Ishikawa (cell line): ENCODE measurements at regions not wholly inside any gene's neighbourhood (a gene's known extent, or its start where the extent isn't known, plus 50 kb on each side); places are given as distances from the start of the nearest gene placed in this dataset.

ENCODE experiments used
- CEBPB ChIP-seq: IDR thresholded peaks from 2 replicates; pipeline ENCODE4 v1.6.1; 2012
- CREB1 ChIP-seq: IDR thresholded peaks from 2 replicates; pipeline ENCODE4 v1.6.1; 2012; ENCODE audit warnings: low read depth
- EGR1 ChIP-seq: IDR thresholded peaks from 2 replicates; pipeline ENCODE4 v1.6.1; 2012
- EP300 ChIP-seq: IDR thresholded peaks from 2 replicates; pipeline ENCODE4 v1.6.1; 2012; ENCODE audit warnings: borderline replicate concordance
- FOXM1 ChIP-seq: IDR thresholded peaks from 2 replicates; pipeline ENCODE4 v1.6.1; 2012; ENCODE audit warnings: low read depth, borderline replicate concordance
- NFIC ChIP-seq: IDR thresholded peaks from 2 replicates; pipeline ENCODE4 v1.6.1; 2012
- RAD21 ChIP-seq: IDR thresholded peaks from 2 replicates; pipeline ENCODE4 v1.6.1; 2012; ENCODE audit warnings: low read depth
- TAF1 ChIP-seq: IDR thresholded peaks from 2 replicates; pipeline ENCODE4 v1.6.1; 2012; ENCODE audit warnings: low read depth, mild to moderate bottlenecking
- TCF12 ChIP-seq: IDR thresholded peaks from 2 replicates; pipeline ENCODE4 v1.6.1; 2012; ENCODE audit warnings: low read depth
- TEAD4 ChIP-seq: IDR thresholded peaks from 2 replicates; pipeline ENCODE4 v1.6.1; 2012
- YY1 ChIP-seq: IDR thresholded peaks from 2 replicates; pipeline ENCODE4 v1.6.1; 2012; ENCODE audit warnings: low read depth
- ZBTB7A ChIP-seq: IDR thresholded peaks from 2 replicates; pipeline ENCODE4 v1.6.1; 2012; ENCODE audit warnings: low read depth
- TF ChIP-seq, protein P1 (sequence below): IDR thresholded peaks from 2 replicates; pipeline ENCODE4 v1.6.1; 2012
- TF ChIP-seq, protein P2 (sequence below): IDR thresholded peaks from 2 replicates; pipeline ENCODE4 v1.6.1; 2012
- TF ChIP-seq, protein P3 (sequence below): IDR thresholded peaks from 2 replicates; pipeline ENCODE4 v1.6.1; 2012; ENCODE audit warnings: low read depth, mild to moderate bottlenecking

DNA sequence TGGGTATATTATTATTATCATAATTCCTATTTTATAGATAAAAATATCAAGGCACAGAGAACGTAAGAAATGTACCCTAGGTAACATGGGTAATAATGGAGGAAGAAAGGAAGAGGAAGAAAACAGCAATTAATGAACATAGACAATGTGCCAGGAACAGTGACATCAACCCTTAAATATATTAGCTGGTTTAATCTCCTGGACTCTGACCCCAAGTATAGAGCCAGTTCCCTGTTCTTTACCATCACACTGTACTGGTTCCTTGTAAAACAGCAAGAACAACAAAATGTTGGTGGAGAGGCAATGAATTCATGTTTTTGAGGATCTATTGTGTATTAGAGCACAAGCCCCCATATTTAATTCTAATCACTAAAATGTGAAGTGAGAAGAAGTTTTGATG, 192.1 kb downstream of the SMC2 start:
- TF ChIP-seq, protein P1, sequence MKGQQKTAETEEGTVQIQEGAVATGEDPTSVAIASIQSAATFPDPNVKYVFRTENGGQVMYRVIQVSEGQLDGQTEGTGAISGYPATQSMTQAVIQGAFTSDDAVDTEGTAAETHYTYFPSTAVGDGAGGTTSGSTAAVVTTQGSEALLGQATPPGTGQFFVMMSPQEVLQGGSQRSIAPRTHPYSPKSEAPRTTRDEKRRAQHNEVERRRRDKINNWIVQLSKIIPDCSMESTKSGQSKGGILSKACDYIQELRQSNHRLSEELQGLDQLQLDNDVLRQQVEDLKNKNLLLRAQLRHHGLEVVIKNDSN = no peak
- TF ChIP-seq FOXM1 (no peak), EP300 (no peak), TAF1 (no peak)
- TF ChIP-seq, protein P2, sequence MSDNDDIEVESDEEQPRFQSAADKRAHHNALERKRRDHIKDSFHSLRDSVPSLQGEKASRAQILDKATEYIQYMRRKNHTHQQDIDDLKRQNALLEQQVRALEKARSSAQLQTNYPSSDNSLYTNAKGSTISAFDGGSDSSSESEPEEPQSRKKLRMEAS = no peak
- TF ChIP-seq, protein P3, sequence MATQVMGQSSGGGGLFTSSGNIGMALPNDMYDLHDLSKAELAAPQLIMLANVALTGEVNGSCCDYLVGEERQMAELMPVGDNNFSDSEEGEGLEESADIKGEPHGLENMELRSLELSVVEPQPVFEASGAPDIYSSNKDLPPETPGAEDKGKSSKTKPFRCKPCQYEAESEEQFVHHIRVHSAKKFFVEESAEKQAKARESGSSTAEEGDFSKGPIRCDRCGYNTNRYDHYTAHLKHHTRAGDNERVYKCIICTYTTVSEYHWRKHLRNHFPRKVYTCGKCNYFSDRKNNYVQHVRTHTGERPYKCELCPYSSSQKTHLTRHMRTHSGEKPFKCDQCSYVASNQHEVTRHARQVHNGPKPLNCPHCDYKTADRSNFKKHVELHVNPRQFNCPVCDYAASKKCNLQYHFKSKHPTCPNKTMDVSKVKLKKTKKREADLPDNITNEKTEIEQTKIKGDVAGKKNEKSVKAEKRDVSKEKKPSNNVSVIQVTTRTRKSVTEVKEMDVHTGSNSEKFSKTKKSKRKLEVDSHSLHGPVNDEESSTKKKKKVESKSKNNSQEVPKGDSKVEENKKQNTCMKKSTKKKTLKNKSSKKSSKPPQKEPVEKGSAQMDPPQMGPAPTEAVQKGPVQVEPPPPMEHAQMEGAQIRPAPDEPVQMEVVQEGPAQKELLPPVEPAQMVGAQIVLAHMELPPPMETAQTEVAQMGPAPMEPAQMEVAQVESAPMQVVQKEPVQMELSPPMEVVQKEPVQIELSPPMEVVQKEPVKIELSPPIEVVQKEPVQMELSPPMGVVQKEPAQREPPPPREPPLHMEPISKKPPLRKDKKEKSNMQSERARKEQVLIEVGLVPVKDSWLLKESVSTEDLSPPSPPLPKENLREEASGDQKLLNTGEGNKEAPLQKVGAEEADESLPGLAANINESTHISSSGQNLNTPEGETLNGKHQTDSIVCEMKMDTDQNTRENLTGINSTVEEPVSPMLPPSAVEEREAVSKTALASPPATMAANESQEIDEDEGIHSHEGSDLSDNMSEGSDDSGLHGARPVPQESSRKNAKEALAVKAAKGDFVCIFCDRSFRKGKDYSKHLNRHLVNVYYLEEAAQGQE = no peak

DNA sequence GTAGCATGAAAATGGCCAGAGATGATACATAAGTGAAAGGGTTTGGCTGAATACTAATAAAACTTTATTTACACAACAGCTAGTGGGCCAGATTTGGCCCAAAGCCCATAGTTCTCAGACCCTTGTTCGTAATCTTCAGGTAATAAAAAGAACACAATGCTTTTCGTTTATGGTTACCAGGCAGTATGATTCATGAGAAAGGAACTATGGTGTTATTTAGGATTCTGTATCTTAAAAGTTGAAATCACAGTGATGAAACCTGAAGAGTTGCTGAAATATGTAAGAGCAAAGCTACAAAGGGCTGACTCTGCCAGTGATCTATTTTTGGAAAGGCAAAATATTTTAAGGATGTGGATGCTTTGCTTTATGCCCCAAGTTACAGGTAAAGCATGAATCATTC, 192.7 kb downstream of the SMC2 start:
- TF ChIP-seq YY1 (no peak), TAF1 (no peak), TEAD4 (no peak), EGR1 (no peak), TCF12 (no peak), CEBPB (no peak), EP300 (no peak), RAD21 (no peak), FOXM1 (no peak)
- TF ChIP-seq, protein P2 = no peak
- TF ChIP-seq, protein P3 = no peak
- TF ChIP-seq, protein P1 = no peak

DNA sequence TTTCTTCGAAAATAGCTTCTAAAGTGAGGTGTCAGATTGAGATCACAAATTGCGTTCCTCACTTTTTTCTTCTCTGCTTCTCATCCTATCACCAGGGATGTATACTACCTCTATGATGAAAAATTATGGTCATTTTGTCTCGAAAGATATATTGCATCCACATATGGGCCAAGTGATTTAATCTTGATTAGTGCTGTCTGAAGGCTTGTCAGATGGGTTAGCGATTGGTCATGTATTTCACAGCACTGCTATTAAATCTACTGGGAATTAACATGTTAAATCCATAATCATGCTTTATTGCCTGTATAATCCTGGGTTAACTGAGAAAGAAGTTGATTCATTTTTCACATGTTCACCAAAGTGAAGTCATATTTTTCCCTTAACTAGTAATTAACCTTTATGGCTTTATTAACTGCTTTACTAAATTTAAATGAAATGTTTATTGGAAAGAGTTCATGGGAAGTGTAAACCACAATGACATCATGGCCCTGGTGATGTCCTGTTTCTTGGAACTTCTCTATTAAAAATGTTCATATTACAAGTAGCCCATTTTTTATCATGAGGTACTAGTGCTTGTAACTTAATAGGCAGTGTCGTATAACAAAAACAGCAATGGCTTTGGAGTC, 193.3 kb downstream of the SMC2 start:
- no peak for TF ChIP-seq ZBTB7A
- TF ChIP-seq CEBPB = no peak
- TF ChIP-seq, protein P1 = no peak
- TF ChIP-seq TCF12 = no peak
- TF ChIP-seq YY1 = no peak
- no peak for TF ChIP-seq EGR1
- TF ChIP-seq TAF1 = no peak
- no peak for TF ChIP-seq CREB1
- no peak for TF ChIP-seq NFIC
- TF ChIP-seq FOXM1 = no peak

DNA sequence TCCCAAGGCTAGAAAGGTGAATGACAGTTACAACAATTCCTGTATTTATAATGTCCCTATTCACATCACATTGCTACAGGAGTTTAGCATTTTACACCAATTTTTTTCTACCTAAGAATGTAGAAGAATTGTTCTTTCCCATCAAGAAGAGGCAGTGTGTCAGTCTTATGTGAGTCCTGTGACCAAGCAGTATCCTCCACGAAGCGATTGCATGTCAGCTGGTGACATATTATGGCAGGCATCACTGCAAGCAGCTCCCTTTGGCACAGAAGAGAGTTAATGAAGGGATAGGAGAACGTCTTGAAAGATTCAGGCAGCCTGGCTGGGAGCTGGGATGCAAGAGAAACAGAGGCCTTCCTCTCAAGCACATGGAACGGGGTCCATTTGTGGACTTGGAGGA, 199.8 kb downstream of the SMC2 start:
- TF ChIP-seq CREB1 = no peak
- TF ChIP-seq YY1 = no peak
- no peak for TF ChIP-seq EGR1
- no peak for TF ChIP-seq ZBTB7A
- TF ChIP-seq FOXM1 = no peak
- TF ChIP-seq NFIC = no peak
- TF ChIP-seq CEBPB = no peak

DNA sequence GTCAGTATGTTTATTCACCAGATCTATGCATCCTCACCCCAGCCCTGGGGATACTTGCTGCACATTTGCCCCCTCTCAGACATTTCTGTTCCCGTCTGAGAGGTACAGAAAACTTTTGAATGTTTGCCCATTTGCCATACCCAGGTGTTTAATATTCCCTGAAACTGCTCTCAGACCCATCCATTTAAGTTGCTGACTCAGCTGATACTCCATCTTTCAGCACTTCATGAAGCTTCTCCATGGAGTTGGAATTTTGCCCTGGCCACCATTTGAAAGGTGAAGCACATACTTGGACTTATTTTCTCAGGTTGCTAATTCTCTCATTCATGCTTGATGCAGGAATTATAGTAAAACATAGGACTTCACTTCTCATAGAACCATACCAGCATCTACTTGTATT, 203.9 kb upstream of the OR13F1 start:
- TF ChIP-seq EGR1 (no peak), ZBTB7A (no peak), FOXM1 (no peak), TCF12 (no peak), CEBPB (no peak), TEAD4 (no peak), YY1 (no peak), EP300 (no peak), TAF1 (no peak), RAD21 (no peak), NFIC (no peak), CREB1 (no peak)
- TF ChIP-seq, protein P2 = no peak
- TF ChIP-seq, protein P1 = no peak
- TF ChIP-seq, protein P3 = no peak
